ENCODE measurements at regions not wholly inside any gene's neighbourhood (a gene's known extent, or its start where the extent isn't known, plus 50 kb on each side); places are given as distances from the start of the nearest gene placed in this dataset.

GRCh38 chr15:70219256-70219895 lies 121.7 kb upstream of the TLE3 start:
- POLR2A ChIA-PET (ENCODE audit: low non-redundant PET), result interaction anchor here (0.6 kb wide), 1 partner anchor 24 kb away, joined by 3 read pairs; no protein-coding TSS in a partner anchor
- no peak for TF ChIP-seq CTCF (conservative IDR thresholded peaks at IDR 0.05; ENCODE audit: low read depth)
- no peak for DNase-seq (ENCODE audit: low spot score)
- no peak overlapping the region for H3K27ac ChIP-seq
- CTCF ChIA-PET, result no interaction called here

- CTCF ChIA-PET, result interaction anchor here (0.6 kb wide), 2 partner anchors 18 to 50 kb away, joined by 4 read pairs; no protein-coding TSS in a partner anchor
- no peak overlapping the region for H3K27ac ChIP-seq
- DNase-seq (ENCODE audit: low spot score), result no peak
- POLR2A ChIA-PET (ENCODE audit: low non-redundant PET), result no interaction called here
- no peak for TF ChIP-seq CTCF (conservative IDR thresholded peaks at IDR 0.05; ENCODE audit: low read depth)
Measured at GRCh38 chr15:70217226-70218160, 119.8 kb upstream of the TLE3 start.

GRCh38 chr15:70215951-70216350 lies 118.2 kb upstream of the TLE3 start:
- DNase-seq (ENCODE audit: low spot score), result no peak
- no peak for TF ChIP-seq CTCF (conservative IDR thresholded peaks at IDR 0.05; ENCODE audit: low read depth)
- CTCF ChIA-PET, result no interaction called here
- H3K27ac ChIP-seq, result no peak overlapping the region
- POLR2A ChIA-PET (ENCODE audit: low non-redundant PET), result no interaction called here

GRCh38 chr15:70214941-70215635 lies 117.4 kb upstream of the TLE3 start:
- TF ChIP-seq CTCF (conservative IDR thresholded peaks at IDR 0.05; ENCODE audit: low read depth), result no peak
- DNase-seq (ENCODE audit: low spot score), result no peak
- no peak overlapping the region for H3K27ac ChIP-seq
- POLR2A ChIA-PET (ENCODE audit: low non-redundant PET), result no interaction called here
- CTCF ChIA-PET, result interaction anchor here (0.6 to 0.8 kb wide), 3 partner anchors 13 to 43 kb away, joined by 3 to 5 read pairs (median 3); no protein-coding TSS in a partner anchor

- no peak for DNase-seq (ENCODE audit: low spot score)
- ChIA-PET POLR2A (ENCODE audit: low non-redundant PET) (no interaction called here), CTCF (interaction anchor here (0.8 kb wide), 1 partner anchor 16 kb away, joined by 5 read pairs; no protein-coding TSS in a partner anchor)
- no peak overlapping the region for H3K27ac ChIP-seq
- TF ChIP-seq CTCF (conservative IDR thresholded peaks at IDR 0.05; ENCODE audit: low read depth), result no peak
Measured at GRCh38 chr15:70214276-70214675, 116.6 kb upstream of the TLE3 start.

GRCh38 chr15:70213794-70214193 lies 116.1 kb upstream of the TLE3 start:
- no peak overlapping the region for H3K27ac ChIP-seq
- DNase-seq (ENCODE audit: low spot score), result no peak
- POLR2A ChIA-PET (ENCODE audit: low non-redundant PET), result no interaction called here
- CTCF ChIA-PET, result no interaction called here
- TF ChIP-seq CTCF (conservative IDR thresholded peaks at IDR 0.05; ENCODE audit: low read depth), result no peak
